ENCODE measurements at regions not wholly inside any gene's neighbourhood (a gene's known extent, or its start where the extent isn't known, plus 50 kb on each side); places are given as distances from the start of the nearest gene placed in this dataset.

DNA sequence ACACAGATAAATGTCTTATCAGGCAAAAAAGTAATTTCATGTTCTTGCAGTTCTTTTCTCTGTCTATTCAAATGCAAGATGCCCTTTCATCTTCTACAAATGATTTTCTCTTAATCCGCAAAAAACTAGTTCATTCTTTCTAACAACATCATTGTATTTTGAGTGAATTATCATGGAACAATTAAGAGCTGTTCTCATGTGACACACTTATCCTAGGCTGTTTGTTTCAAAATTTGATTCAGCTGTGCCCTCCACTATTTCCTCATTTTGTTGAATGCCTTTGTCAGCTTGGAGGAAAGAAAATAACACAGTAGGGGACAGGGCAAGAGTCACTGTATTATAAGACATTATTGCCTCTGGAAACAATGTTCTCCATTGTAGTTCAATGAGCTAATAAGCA is 396.9 kb downstream of the KCTD12 start:
- H3K4me1 Mint-ChIP-seq: peaks cover 5 to 8% of the 10 kb centered on the region in 2 experiments
- Histone ChIP-seq H3K4ac (ENCODE audit: low read depth, low read length) (no peak overlapping the region), H4K5ac (ENCODE audit: insufficient read length, low read depth, low read length) (no peak overlapping the region), H3K9ac (ENCODE audit: extremely low read depth, insufficient read length, low read length) (no peak overlapping the region), H3T11ph (ENCODE audit: low read length) (no peak overlapping the region), H2BK120ac (ENCODE audit: low read depth, low read length, poor library complexity, severe bottlenecking) (no peak overlapping the region), H3K79me1 (ENCODE audit: insufficient read depth, low read depth, low read length, poor library complexity, severe bottlenecking) (no peaks in the 10 kb centered on the region), H3K4me2 (ENCODE audit: insufficient read depth, insufficient read length, low read length) (no peak overlapping the region), H3K79me2 (ENCODE audit: insufficient read depth, low read length) (no peaks in the 10 kb centered on the region), H2BK15ac (ENCODE audit: low read depth, low read length) (no peak overlapping the region), H3K27ac (ENCODE audit: insufficient read length, low read depth, low read length) (no peak overlapping the region), H4K20me1 (ENCODE audit: control insufficient read depth, insufficient read depth, insufficient read length) (no peaks in the 10 kb centered on the region), H3K23ac (ENCODE audit: insufficient read length, low read depth, low read length) (no peak overlapping the region), H3K23me2 (ENCODE audit: insufficient read length, low read depth, low read length, poor library complexity, severe bottlenecking) (no peaks in the 10 kb centered on the region), H3K18ac (ENCODE audit: insufficient read length, low read depth, low read length) (no peak overlapping the region), H2BK20ac (ENCODE audit: low read depth, low read length, poor library complexity, severe bottlenecking) (no peak overlapping the region), H3K56ac (ENCODE audit: insufficient read length, low read depth, low read length) (no peak overlapping the region), H2BK12ac (ENCODE audit: insufficient read length, low read depth, low read length) (no peak overlapping the region), H3K4me1 (ENCODE audit: insufficient read depth, low read length) (no peaks in the 10 kb centered on the region), H3K14ac (ENCODE audit: insufficient read depth, low read length) (no peak overlapping the region), H3K27me3 (ENCODE audit: insufficient read depth, low read length) (no peaks in the 10 kb centered on the region; the same call in 1 of the 2 replicates), H4K91ac (ENCODE audit: insufficient read length, low read depth, low read length) (no peak overlapping the region), H4K8ac (replicated peaks; ENCODE audit: insufficient read length, low read depth, low read length) (no peak overlapping the region), H3K9me3 (ENCODE audit: control insufficient read depth, low read depth, low read length) (no peaks in the 10 kb centered on the region), H2AFZ (ENCODE audit: low read length) (no peak overlapping the region), H2BK5ac (ENCODE audit: insufficient read length, low read length) (no peak overlapping the region), H2AK5ac (ENCODE audit: insufficient read length, low read length) (no peak overlapping the region)
- no peaks in the 10 kb centered on the region for H3K9me3 Mint-ChIP-seq
- DNase-seq: no peak
- H3K36me3 Mint-ChIP-seq (ENCODE audit: insufficient read depth in 1 of 3, low read depth in 3 of 3): no peaks in the 10 kb centered on the region
- no peak overlapping the region for H3K4me3 Mint-ChIP-seq
- H3K27ac Mint-ChIP-seq: no peak overlapping the region
- no peaks in the 10 kb centered on the region for H3K27me3 Mint-ChIP-seq (ENCODE audit: low read depth)
- TF ChIP-seq, protein P1, sequence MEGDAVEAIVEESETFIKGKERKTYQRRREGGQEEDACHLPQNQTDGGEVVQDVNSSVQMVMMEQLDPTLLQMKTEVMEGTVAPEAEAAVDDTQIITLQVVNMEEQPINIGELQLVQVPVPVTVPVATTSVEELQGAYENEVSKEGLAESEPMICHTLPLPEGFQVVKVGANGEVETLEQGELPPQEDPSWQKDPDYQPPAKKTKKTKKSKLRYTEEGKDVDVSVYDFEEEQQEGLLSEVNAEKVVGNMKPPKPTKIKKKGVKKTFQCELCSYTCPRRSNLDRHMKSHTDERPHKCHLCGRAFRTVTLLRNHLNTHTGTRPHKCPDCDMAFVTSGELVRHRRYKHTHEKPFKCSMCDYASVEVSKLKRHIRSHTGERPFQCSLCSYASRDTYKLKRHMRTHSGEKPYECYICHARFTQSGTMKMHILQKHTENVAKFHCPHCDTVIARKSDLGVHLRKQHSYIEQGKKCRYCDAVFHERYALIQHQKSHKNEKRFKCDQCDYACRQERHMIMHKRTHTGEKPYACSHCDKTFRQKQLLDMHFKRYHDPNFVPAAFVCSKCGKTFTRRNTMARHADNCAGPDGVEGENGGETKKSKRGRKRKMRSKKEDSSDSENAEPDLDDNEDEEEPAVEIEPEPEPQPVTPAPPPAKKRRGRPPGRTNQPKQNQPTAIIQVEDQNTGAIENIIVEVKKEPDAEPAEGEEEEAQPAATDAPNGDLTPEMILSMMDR (conservative IDR thresholded peaks at IDR 0.05): no peak
- 100% methylated on average over 1 of the region's 1 CpG for WGBS (ENCODE audit: extremely low coverage, insufficient read length, low lambda C conversion rate)
